Right atrium auricular region (tissue), 2 donors: ENCODE measurements at regions not wholly inside any gene's neighbourhood (a gene's known extent, or its start where the extent isn't known, plus 50 kb on each side); places are given as distances from the start of the nearest gene placed in this dataset.
A peak's percentile ranks its signal among the peaks of the same experiment; 100 is the strongest.
"Not testable (repeated sequence)": the region's sequence is repeated elsewhere in the genome, so short reads cannot be mapped to it uniquely, and the experiment has no call there.

Source experiments
- DNase-seq: peaks from one replicate; pipeline ENCODE4 v3.0.0-alpha.2; 2019; ENCODE audit warnings: low spot score
- H3K27ac ChIP-seq, 2 donors: fragments of 200-600 bp; sonication (generic); 1 replicate in 1 of 2; 2 replicates in 1 of 2; pipeline ENCODE4 v1.5.1; 2016 to 2019
- H3K27me3 ChIP-seq, 2 donors: fragments of 200-600 bp; sonication (generic); one replicate each; pipeline versions ENCODE4 v1.5.1 to v1.6.0; 2017 to 2019
- H3K36me3 ChIP-seq: fragments of 200-600 bp; sonication (generic); one replicate; pipeline ENCODE4 v1.5.1; 2016
- H3K4me1 ChIP-seq, 2 donors: fragments of 200-600 bp; sonication (generic); one replicate each; pipeline versions ENCODE4 v1.5.1 to v1.6.0; 2017 to 2019
- H3K4me3 ChIP-seq, 2 donors: fragments of 200-600 bp; sonication (generic); 1 replicate in 1 of 2; 2 replicates in 1 of 2; pipeline ENCODE4 v1.5.1; 2017 to 2019; ENCODE audit warnings: mild to moderate bottlenecking in 1 of 2, moderate library complexity in 1 of 2
- H3K9me3 ChIP-seq, 2 donors: fragments of 200-600 bp; sonication (generic); one replicate each; pipeline ENCODE4 v1.5.1; 2019
- CTCF ChIP-seq, 2 donors: fragments of 200-600 bp; sonication (generic); IDR thresholded peaks; one replicate each; pipeline ENCODE4 v1.5.1; 2019; ENCODE audit warnings: antibody characterized with exemption in 2 of 2

- TF ChIP-seq CTCF (IDR thresholded peaks at IDR 0.05): no peak
- Histone ChIP-seq H3K9me3 (no peaks in the 10 kb centered on the region), H3K4me3 (no peak overlapping the region), H3K27ac (no peak overlapping the region), H3K4me1 (no peaks in the 10 kb centered on the region), H3K36me3 (no peaks in the 10 kb centered on the region), H3K27me3 (no peaks in the 10 kb centered on the region)
- DNase-seq: no peak
These were observed 753.4 kb upstream of the DEFB115 start for GRCh38 chr20:30503992-30504570.

- DNase-seq: no peak
- no peaks in the 10 kb centered on the region for H3K4me1 ChIP-seq
- H3K27ac ChIP-seq: no peak overlapping the region
- H3K36me3 ChIP-seq: no peaks in the 10 kb centered on the region
- no peak overlapping the region for H3K4me3 ChIP-seq
- TF ChIP-seq CTCF (IDR thresholded peaks at IDR 0.05): no peak
- H3K9me3 ChIP-seq: no peaks in the 10 kb centered on the region
- H3K27me3 ChIP-seq: no peaks in the 10 kb centered on the region
These were observed 751.9 kb upstream of the DEFB115 start for GRCh38 chr20:30505566-30505965.

GRCh38 chr20:30506100-30506499 lies 751.4 kb upstream of the DEFB115 start:
- DNase-seq: peak; percentile 42
- H3K27me3 ChIP-seq: no peaks in the 10 kb centered on the region
- no peaks in the 10 kb centered on the region for H3K9me3 ChIP-seq
- TF ChIP-seq CTCF (IDR thresholded peaks at IDR 0.05): no peak
- H3K4me1 ChIP-seq: no peaks in the 10 kb centered on the region
- H3K4me3 ChIP-seq: no peak overlapping the region
- no peak overlapping the region for H3K27ac ChIP-seq
- H3K36me3 ChIP-seq: no peaks in the 10 kb centered on the region

GRCh38 chr20:30508382-30508781 lies 749.1 kb upstream of the DEFB115 start:
- not testable (repeated sequence) for H3K27ac ChIP-seq, H3K4me1 ChIP-seq, DNase-seq, H3K36me3 ChIP-seq, H3K27me3 ChIP-seq, H3K4me3 ChIP-seq, H3K9me3 ChIP-seq

- Histone ChIP-seq H3K36me3 (no peaks in the 10 kb centered on the region), H3K4me1 (no peaks in the 10 kb centered on the region), H3K27me3 (no peaks in the 10 kb centered on the region), H3K27ac (no peak overlapping the region), H3K4me3 (no peak overlapping the region), H3K9me3 (no peaks in the 10 kb centered on the region)
- DNase-seq: no peak
- TF ChIP-seq CTCF (IDR thresholded peaks at IDR 0.05): no peak
These were observed 746.0 kb upstream of the DEFB115 start for GRCh38 chr20:30511322-30512030.

GRCh38 chr20:30513050-30513628 lies 744.3 kb upstream of the DEFB115 start:
- no peaks in the 10 kb centered on the region for H3K36me3 ChIP-seq
- no peak for TF ChIP-seq CTCF (IDR thresholded peaks at IDR 0.05)
- no peak overlapping the region for H3K27ac ChIP-seq
- no peaks in the 10 kb centered on the region for H3K27me3 ChIP-seq
- DNase-seq: no peak
- no peak overlapping the region for H3K4me3 ChIP-seq
- no peaks in the 10 kb centered on the region for H3K4me1 ChIP-seq
- no peaks in the 10 kb centered on the region for H3K9me3 ChIP-seq

GRCh38 chr20:30515915-30516314 lies 741.5 kb upstream of the DEFB115 start:
- not testable (repeated sequence) for DNase-seq, H3K27ac ChIP-seq, H3K36me3 ChIP-seq, H3K27me3 ChIP-seq, H3K9me3 ChIP-seq, H3K4me1 ChIP-seq, H3K4me3 ChIP-seq

GRCh38 chr20:30518906-30519305 lies 738.6 kb upstream of the DEFB115 start:
- not testable (repeated sequence) for H3K36me3 ChIP-seq, H3K4me3 ChIP-seq

GRCh38 chr20:30521686-30522415 lies 735.6 kb upstream of the DEFB115 start:
- not testable (repeated sequence) for H3K36me3 ChIP-seq, H3K27me3 ChIP-seq, H3K4me1 ChIP-seq, H3K27ac ChIP-seq, H3K9me3 ChIP-seq, H3K4me3 ChIP-seq, DNase-seq

More at GRCh38 chr20:30518906-30519305, 738.6 kb upstream of the DEFB115 start:
- H3K4me1 ChIP-seq, H3K27ac ChIP-seq, DNase-seq, H3K9me3 ChIP-seq, H3K27me3 ChIP-seq: not testable (repeated sequence)
